Progenitor cell of endocrine pancreas (in vitro differentiated cells): ENCODE measurements at regions not wholly inside any gene's neighbourhood (a gene's known extent, or its start where the extent isn't known, plus 50 kb on each side); places are given as distances from the start of the nearest gene placed in this dataset.

ENCODE experiments used
- DNase-seq: peaks from one replicate; pipeline ENCODE4 v3.0.0; 2021; ENCODE audit warnings: low spot score; ENCODE audit not compliant: unreplicated experiment
- H3K27ac Mint-ChIP-seq: 2 replicates; pipeline ENCODE4 v1.8.0; 2021; ENCODE audit warnings: mild to moderate bottlenecking, moderate library complexity, mixed read lengths
- H3K27me3 Mint-ChIP-seq: 2 replicates; pipeline ENCODE4 v1.8.0; 2021; ENCODE audit warnings: mixed read lengths
- H3K36me3 Mint-ChIP-seq: 2 replicates; pipeline ENCODE4 v1.8.0; 2022; ENCODE audit warnings: mixed read lengths; ENCODE audit not compliant: insufficient read depth
- H3K4me1 Mint-ChIP-seq: 2 replicates; pipeline ENCODE4 v1.8.0; 2021; ENCODE audit warnings: low read depth, mixed read lengths
- H3K4me3 Mint-ChIP-seq: 2 replicates; pipeline ENCODE4 v1.8.0; 2021; ENCODE audit warnings: low read depth, mild to moderate bottlenecking, moderate library complexity, mixed read lengths
- H3K9me3 Mint-ChIP-seq: 2 replicates; pipeline ENCODE4 v1.8.0; 2021; ENCODE audit warnings: low read depth, mixed read lengths
- TF ChIP-seq, protein P1 (sequence below): fragments of 200-600 bp; sonication (generic); IDR thresholded peaks from one replicate; pipeline ENCODE4 v1.5.0; 2021; ENCODE audit warnings: antibody characterized with exemption, mild to moderate bottlenecking; ENCODE audit not compliant: unreplicated experiment

DNA sequence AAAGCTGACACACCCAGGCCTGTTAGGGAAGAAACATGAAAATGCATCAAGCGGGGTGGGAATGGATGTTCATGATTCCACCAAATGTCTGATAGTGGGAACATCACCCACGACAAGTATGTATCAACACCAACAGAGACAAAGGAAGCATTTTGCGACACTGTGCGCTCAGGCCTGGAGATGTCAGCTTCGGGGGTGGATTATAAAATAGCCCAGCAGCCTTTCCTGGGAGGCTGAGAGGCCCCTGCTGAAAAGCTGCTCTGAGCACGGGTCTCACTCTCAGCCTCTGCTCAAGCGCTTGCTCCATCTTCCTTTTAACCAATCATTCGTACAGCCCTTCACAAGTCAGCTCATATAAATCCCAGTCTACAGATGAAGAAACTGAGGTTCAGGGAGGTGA is 213.5 kb downstream of the BCL11B start:
- no peak overlapping the region for H3K27ac Mint-ChIP-seq
- H3K4me1 Mint-ChIP-seq: peaks cover 2% of the 10 kb centered on the region
- TF ChIP-seq, protein P1, sequence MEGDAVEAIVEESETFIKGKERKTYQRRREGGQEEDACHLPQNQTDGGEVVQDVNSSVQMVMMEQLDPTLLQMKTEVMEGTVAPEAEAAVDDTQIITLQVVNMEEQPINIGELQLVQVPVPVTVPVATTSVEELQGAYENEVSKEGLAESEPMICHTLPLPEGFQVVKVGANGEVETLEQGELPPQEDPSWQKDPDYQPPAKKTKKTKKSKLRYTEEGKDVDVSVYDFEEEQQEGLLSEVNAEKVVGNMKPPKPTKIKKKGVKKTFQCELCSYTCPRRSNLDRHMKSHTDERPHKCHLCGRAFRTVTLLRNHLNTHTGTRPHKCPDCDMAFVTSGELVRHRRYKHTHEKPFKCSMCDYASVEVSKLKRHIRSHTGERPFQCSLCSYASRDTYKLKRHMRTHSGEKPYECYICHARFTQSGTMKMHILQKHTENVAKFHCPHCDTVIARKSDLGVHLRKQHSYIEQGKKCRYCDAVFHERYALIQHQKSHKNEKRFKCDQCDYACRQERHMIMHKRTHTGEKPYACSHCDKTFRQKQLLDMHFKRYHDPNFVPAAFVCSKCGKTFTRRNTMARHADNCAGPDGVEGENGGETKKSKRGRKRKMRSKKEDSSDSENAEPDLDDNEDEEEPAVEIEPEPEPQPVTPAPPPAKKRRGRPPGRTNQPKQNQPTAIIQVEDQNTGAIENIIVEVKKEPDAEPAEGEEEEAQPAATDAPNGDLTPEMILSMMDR: no peak
- no peaks in the 10 kb centered on the region for H3K36me3 Mint-ChIP-seq
- no peaks in the 10 kb centered on the region for H3K27me3 Mint-ChIP-seq
- no peak for DNase-seq
- H3K4me3 Mint-ChIP-seq: no peak overlapping the region
- H3K9me3 Mint-ChIP-seq: peaks cover 3% of the 10 kb centered on the region

DNA sequence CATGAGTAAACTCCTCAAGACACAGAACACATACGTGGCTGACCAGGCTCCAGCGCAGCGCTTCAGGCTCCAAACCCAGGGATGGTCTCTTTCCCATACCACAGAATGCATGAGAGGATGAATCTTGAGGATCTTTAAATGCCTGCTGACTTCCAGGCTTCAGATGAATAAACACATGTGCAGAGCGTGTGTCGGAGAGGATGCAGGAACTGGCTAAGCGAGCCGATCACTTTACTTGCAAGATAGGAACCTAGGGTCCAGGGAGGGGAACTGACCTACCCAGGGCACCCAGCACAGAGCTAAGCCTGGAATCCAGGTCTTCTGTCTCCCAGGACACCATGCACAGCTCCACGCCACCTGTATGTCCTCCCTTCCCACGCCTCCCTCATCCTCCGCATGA is 209.8 kb downstream of the BCL11B start:
- H3K4me3 Mint-ChIP-seq: no peak overlapping the region
- no peak overlapping the region for H3K27ac Mint-ChIP-seq

DNA sequence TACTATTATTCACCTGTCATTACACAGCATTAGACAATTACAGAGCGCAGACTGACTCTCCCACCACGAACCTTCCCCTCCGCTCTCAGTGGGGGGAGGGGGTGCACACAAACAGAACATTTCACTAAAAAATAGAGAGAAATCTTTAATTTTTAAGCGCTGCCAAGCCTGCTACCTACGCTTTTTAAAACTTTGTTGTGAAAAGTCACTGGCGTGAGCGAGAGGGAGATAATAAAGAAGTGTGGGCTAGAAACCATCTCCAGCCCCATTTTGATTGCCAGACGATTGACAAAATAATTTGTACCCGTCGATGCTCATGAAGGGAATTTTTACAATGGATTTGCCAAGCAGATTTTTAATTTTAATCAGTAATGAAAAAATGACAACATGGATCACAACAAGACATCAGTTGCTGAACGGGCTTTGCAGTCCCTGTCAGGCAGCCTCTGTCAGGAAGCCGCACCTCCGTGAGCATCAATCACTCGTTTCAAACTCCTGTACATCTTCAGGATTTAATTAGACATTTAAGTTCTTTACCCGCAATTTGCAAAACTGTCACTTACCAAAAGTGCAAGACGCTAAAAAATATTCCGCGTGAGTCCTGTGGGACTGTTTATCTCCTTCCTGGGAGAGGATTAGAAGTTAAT is 209.1 kb downstream of the BCL11B start:
- Mint-ChIP-seq H3K4me3 (no peak overlapping the region), H3K9me3 (no peaks in the 10 kb centered on the region), H3K36me3 (no peaks in the 10 kb centered on the region), H3K27ac (no peak overlapping the region), H3K4me1 (peaks cover 11% of the 10 kb centered on the region), H3K27me3 (no peaks in the 10 kb centered on the region)
- TF ChIP-seq, protein P1: no peak
- DNase-seq: no peak

More for the DNA sequence above, 209.8 kb downstream of the BCL11B start:
- no peak for DNase-seq
- H3K27me3 Mint-ChIP-seq: no peaks in the 10 kb centered on the region
- H3K9me3 Mint-ChIP-seq: no peaks in the 10 kb centered on the region
- TF ChIP-seq, protein P1: no peak
- peaks cover 11% of the 10 kb centered on the region for H3K4me1 Mint-ChIP-seq
- H3K36me3 Mint-ChIP-seq: no peaks in the 10 kb centered on the region

DNA sequence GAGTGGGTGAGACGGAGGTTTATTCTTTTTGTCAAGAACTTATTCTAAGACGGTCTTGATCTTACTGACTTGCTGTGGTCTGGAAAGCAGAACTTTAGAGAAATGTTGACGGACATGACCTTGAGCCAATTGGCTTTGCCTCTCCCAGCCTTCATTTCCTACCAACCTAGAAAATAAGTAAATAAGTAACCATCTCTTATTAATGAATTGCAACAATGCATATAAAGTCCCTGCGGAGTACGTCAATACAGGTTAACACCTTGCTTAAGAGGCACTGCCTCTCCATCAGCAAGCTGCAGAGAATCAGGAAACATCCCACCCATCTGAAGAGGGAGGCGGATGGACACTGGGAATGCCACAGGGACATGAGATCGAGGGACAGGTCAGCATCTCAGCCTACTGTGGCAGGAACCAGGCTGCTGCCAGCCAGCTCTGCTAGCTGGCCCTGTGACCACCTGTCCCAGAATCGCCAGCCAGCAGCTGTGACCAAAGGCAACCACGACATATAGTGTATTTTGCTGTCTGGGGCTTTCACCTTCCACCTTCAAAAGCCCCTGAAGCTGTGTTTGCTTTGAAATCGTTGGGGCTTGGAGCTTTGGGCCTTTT is 208.3 kb downstream of the BCL11B start:
- Mint-ChIP-seq H3K9me3 (no peaks in the 10 kb centered on the region), H3K27ac (no peak overlapping the region), H3K4me1 (peaks cover 11% of the 10 kb centered on the region), H3K36me3 (no peaks in the 10 kb centered on the region), H3K4me3 (no peak overlapping the region), H3K27me3 (no peaks in the 10 kb centered on the region)
- TF ChIP-seq, protein P1: no peak
- DNase-seq: no peak

DNA sequence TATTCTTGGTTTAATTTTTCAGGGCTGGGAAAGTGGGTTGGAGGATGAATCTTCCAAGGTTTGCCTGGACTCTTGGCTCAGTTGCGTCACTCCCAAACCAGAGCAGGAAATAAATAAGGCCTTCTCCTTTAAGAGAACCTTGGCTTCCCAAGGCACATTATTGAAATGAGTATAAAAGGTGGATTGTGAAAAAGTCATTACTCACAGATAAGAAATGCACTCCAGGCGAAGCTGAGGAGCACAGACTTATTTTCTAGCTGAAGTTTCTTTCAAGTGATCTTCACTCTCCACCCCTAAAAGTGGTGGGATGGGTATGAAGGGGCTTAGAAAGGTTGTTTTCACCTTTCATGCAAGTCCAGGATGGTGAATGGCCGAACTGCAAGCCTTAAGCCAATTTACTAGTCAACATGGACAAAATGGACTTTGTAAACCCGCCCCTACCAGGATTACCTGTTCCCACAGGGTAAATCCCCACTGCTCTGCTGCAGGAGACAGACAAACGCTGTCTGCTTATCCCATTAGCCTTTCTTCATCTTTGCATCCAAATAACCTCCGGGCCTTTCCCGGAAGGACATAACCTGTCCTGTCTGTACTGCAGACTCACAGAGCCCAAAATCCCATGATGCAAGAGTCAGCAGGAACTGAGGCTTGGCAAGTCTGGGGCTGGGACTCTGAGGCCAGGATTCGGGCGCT is 207.6 kb downstream of the BCL11B start:
- no peaks in the 10 kb centered on the region for H3K36me3 Mint-ChIP-seq
- TF ChIP-seq, protein P1: no peak
- H3K27ac Mint-ChIP-seq: no peak overlapping the region
- H3K4me1 Mint-ChIP-seq: peaks cover 11% of the 10 kb centered on the region
- DNase-seq: no peak
- no peaks in the 10 kb centered on the region for H3K9me3 Mint-ChIP-seq
- H3K27me3 Mint-ChIP-seq: no peaks in the 10 kb centered on the region
- no peak overlapping the region for H3K4me3 Mint-ChIP-seq
